ENCODE measurements at regions not wholly inside any gene's neighbourhood (a gene's known extent, or its start where the extent isn't known, plus 50 kb on each side); places are given as distances from the start of the nearest gene placed in this dataset.
"Not testable (repeated sequence)": the region's sequence is repeated elsewhere in the genome, so short reads cannot be mapped to it uniquely, and the experiment has no call there.

DNA sequence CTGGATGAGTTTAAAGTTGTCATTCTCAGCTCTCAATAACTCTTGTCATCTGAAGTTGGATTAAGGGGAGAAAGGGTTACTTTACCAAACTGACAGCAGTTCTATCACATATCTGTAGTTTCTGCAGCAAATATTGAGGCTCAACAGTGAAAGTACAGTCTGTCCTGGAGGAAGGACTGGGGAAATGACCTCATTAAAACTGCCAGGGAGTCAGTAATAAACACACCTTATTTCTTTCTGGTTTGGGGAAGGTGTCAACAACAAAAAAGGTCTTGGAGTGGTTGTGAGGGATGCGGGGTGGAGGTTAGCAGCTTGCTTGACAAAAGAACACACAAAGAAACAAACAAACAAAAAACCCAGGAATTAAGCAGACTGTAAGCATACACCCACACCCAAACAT is 1418.0 kb downstream of the STIM2 start:
- no peak overlapping the region for H3K4ac ChIP-seq (ENCODE audit: low read depth, low read length)
- H3K18ac ChIP-seq (ENCODE audit: low read length) = no peak overlapping the region
- no peak for DNase-seq
- H3K36me3 ChIP-seq (ENCODE audit: control insufficient read depth, insufficient read depth, low read length) = no peaks in the 10 kb centered on the region
- no peak overlapping the region for H3K9ac ChIP-seq (ENCODE audit: low read length)
- H3K56ac ChIP-seq (ENCODE audit: low read length) = no peak overlapping the region
- H3K27me3 ChIP-seq (ENCODE audit: insufficient read depth, low read length, poor library complexity) = no peaks in the 10 kb centered on the region
- H3K27ac ChIP-seq (ENCODE audit: low read depth, low read length) = no peak overlapping the region
- no peak overlapping the region for H2BK15ac ChIP-seq (replicated peaks; ENCODE audit: low read depth)
- H3K23ac ChIP-seq (ENCODE audit: low read length) = no peak overlapping the region
- H4K8ac ChIP-seq (ENCODE audit: low read depth, low read length) = no peak overlapping the region
- no CpG with 5 or more reads among the region's 1 CpG for WGBS (ENCODE audit: extremely low coverage, insufficient coverage, low lambda C conversion rate)
- H3K4me3 ChIP-seq (ENCODE audit: low read length) = no peak overlapping the region
- no peak overlapping the region for H2BK5ac ChIP-seq (ENCODE audit: low read length)
- no peaks in the 10 kb centered on the region for H3K4me1 ChIP-seq (ENCODE audit: control insufficient read depth, low read depth, low read length)
- no peaks in the 10 kb centered on the region for H3K79me2 ChIP-seq (ENCODE audit: control insufficient read depth, insufficient read depth, low read length)
- no peak overlapping the region for H2AK5ac ChIP-seq (ENCODE audit: low read length)
- no peak overlapping the region for H2BK120ac ChIP-seq (ENCODE audit: low read depth, low read length)
- H4K5ac ChIP-seq (ENCODE audit: low read length) = no peak overlapping the region
- no peak overlapping the region for H3K4me2 ChIP-seq (ENCODE audit: low read length)
- H3K79me1 ChIP-seq (ENCODE audit: low read length) = no peaks in the 10 kb centered on the region

DNA sequence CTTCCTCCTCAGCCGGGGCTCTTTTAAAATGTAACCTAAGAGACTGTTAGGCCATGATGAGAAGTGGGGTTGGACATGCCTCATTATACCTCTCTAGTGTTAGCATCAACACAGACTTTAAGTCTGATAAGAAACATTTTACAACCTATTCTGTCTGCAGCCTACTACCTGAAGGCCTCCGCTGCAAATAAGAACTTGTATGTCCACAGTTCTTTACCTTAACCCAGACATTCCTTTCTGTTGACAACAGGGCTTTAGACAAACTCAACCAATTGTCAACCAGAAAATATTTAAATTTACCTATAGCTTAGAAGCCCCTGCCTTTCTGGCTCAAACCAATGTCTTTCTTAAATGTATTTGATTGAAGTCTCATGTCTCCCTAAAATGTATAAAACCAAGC is 1418.6 kb downstream of the STIM2 start:
- Histone ChIP-seq H2BK5ac (ENCODE audit: low read length) (no peak overlapping the region), H4K8ac (ENCODE audit: low read depth, low read length) (no peak overlapping the region), H4K5ac (ENCODE audit: low read length) (no peak overlapping the region), H2AK5ac (ENCODE audit: low read length) (no peak overlapping the region), H3K18ac (ENCODE audit: low read length) (no peak overlapping the region), H3K27ac (ENCODE audit: low read depth, low read length) (no peak overlapping the region), H3K27me3 (ENCODE audit: insufficient read depth, low read length, poor library complexity) (no peaks in the 10 kb centered on the region), H3K4me1 (ENCODE audit: control insufficient read depth, low read depth, low read length) (no peaks in the 10 kb centered on the region), H3K4ac (ENCODE audit: low read depth, low read length) (no peak overlapping the region), H2BK15ac (replicated peaks; ENCODE audit: low read depth) (no peak overlapping the region), H3K56ac (ENCODE audit: low read length) (no peak overlapping the region), H3K36me3 (ENCODE audit: control insufficient read depth, insufficient read depth, low read length) (no peaks in the 10 kb centered on the region), H3K79me1 (ENCODE audit: low read length) (no peaks in the 10 kb centered on the region), H3K9ac (ENCODE audit: low read length) (no peak overlapping the region), H3K79me2 (ENCODE audit: control insufficient read depth, insufficient read depth, low read length) (no peaks in the 10 kb centered on the region), H2BK120ac (ENCODE audit: low read depth, low read length) (no peak overlapping the region), H3K23ac (ENCODE audit: low read length) (no peak overlapping the region), H3K4me2 (ENCODE audit: low read length) (no peak overlapping the region), H3K4me3 (ENCODE audit: low read length) (no peak overlapping the region)
- DNase-seq = peak; percentile 22
- no CpG with 5 or more reads among the region's 2 CpGs for WGBS (ENCODE audit: extremely low coverage, insufficient coverage, low lambda C conversion rate)

DNA sequence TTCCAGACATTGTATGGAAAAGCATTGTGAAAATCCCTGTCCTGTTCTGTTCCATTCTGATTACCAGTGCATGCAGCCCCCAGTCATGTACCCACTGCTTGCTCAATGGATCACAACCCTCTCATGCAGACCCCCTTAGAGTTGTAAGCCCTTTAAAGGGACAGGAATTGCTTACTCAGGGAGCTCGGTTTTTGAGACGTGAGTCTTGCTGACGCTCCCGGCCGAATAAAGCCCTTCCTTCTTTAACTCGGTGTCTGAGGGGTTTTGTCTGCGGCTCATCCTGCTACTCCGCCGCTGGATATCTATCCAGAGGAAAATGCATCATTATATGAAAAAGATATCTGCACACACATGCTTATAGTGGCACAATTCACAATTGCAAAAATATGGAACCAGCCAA is 1425.6 kb downstream of the STIM2 start:
- not testable (repeated sequence) for H3K9ac ChIP-seq (ENCODE audit: low read length); H3K79me2 ChIP-seq (ENCODE audit: control insufficient read depth, insufficient read depth, low read length); H2BK15ac ChIP-seq (replicated peaks; ENCODE audit: low read depth); H3K4ac ChIP-seq (ENCODE audit: low read depth, low read length); H3K27ac ChIP-seq (ENCODE audit: low read depth, low read length); H3K4me1 ChIP-seq (ENCODE audit: control insufficient read depth, low read depth, low read length); H3K18ac ChIP-seq (ENCODE audit: low read length); H3K56ac ChIP-seq (ENCODE audit: low read length); H4K8ac ChIP-seq (ENCODE audit: low read depth, low read length); H3K79me1 ChIP-seq (ENCODE audit: low read length); H2BK120ac ChIP-seq (ENCODE audit: low read depth, low read length); H3K4me2 ChIP-seq (ENCODE audit: low read length); H2AK5ac ChIP-seq (ENCODE audit: low read length); H3K27me3 ChIP-seq (ENCODE audit: insufficient read depth, low read length, poor library complexity); H3K4me3 ChIP-seq (ENCODE audit: low read length); H3K36me3 ChIP-seq (ENCODE audit: control insufficient read depth, insufficient read depth, low read length); H4K5ac ChIP-seq (ENCODE audit: low read length); H3K23ac ChIP-seq (ENCODE audit: low read length); DNase-seq; H2BK5ac ChIP-seq (ENCODE audit: low read length)
- no CpG with 5 or more reads among the region's 9 CpGs for WGBS (ENCODE audit: extremely low coverage, insufficient coverage, low lambda C conversion rate)

DNA sequence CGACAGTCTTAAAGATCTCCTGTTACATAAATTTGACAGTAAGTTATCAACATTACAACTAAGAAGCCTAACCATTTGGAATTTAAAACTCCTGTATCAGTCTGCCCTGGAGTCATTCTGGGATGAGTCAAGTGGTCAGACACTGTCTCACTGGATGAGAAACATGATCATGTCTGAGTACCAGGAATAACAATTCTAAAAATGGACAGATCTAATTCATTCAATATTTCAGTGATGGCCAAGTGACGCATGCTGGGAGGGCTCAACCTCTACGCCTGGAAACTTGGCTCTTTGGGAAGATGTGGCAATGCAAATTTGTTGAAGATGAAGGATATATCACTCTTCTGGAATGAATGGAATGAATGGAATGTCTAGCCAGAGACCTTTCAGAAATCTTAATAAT is 1427.2 kb downstream of the STIM2 start:
- H2BK15ac ChIP-seq (replicated peaks; ENCODE audit: low read depth) = no peak overlapping the region
- no peak overlapping the region for H3K4ac ChIP-seq (ENCODE audit: low read depth, low read length)
- H3K56ac ChIP-seq (ENCODE audit: low read length) = no peak overlapping the region
- H4K5ac ChIP-seq (ENCODE audit: low read length) = no peak overlapping the region
- no peak overlapping the region for H2BK120ac ChIP-seq (ENCODE audit: low read depth, low read length)
- H3K27ac ChIP-seq (ENCODE audit: low read depth, low read length) = no peak overlapping the region
- H3K4me3 ChIP-seq (ENCODE audit: low read length) = no peak overlapping the region
- no peaks in the 10 kb centered on the region for H3K36me3 ChIP-seq (ENCODE audit: control insufficient read depth, insufficient read depth, low read length)
- H2BK5ac ChIP-seq (ENCODE audit: low read length) = no peak overlapping the region
- WGBS (ENCODE audit: extremely low coverage, insufficient coverage, low lambda C conversion rate) = no CpG with 5 or more reads among the region's 3 CpGs
- no peaks in the 10 kb centered on the region for H3K79me1 ChIP-seq (ENCODE audit: low read length)
- no peak overlapping the region for H3K23ac ChIP-seq (ENCODE audit: low read length)
- H2AK5ac ChIP-seq (ENCODE audit: low read length) = no peak overlapping the region
- no peak overlapping the region for H3K4me2 ChIP-seq (ENCODE audit: low read length)
- H3K4me1 ChIP-seq (ENCODE audit: control insufficient read depth, low read depth, low read length) = no peaks in the 10 kb centered on the region
- no peak overlapping the region for H3K9ac ChIP-seq (ENCODE audit: low read length)
- no peaks in the 10 kb centered on the region for H3K27me3 ChIP-seq (ENCODE audit: insufficient read depth, low read length, poor library complexity)
- no peak overlapping the region for H3K18ac ChIP-seq (ENCODE audit: low read length)
- DNase-seq = peak; percentile 78
- H3K79me2 ChIP-seq (ENCODE audit: control insufficient read depth, insufficient read depth, low read length) = no peaks in the 10 kb centered on the region
- no peak overlapping the region for H4K8ac ChIP-seq (ENCODE audit: low read depth, low read length)

DNA sequence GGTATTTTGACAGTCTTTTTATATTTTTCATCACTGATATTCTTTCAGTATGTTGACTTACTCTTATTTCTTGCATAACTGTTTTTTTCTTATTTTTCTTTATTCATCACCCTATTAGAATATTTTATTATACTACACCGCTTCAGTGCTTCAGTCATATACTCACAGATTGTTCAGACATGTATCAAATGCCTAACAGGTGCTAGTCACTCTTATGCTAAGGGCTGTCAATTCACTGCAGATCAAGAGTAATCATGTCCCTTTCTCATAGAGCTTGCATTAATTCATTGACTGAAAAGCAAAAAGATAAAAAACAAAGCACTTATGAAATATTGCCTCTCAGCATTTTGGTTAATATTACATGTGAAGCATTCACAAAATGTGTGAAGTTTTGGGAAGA is 1435.6 kb downstream of the STIM2 start:
- Histone ChIP-seq H3K18ac (ENCODE audit: low read length) (no peak overlapping the region), H3K56ac (ENCODE audit: low read length) (no peak overlapping the region), H2AK5ac (ENCODE audit: low read length) (no peak overlapping the region), H3K79me1 (ENCODE audit: low read length) (no peaks in the 10 kb centered on the region), H3K4ac (ENCODE audit: low read depth, low read length) (no peak overlapping the region), H4K8ac (ENCODE audit: low read depth, low read length) (no peak overlapping the region), H3K79me2 (ENCODE audit: control insufficient read depth, insufficient read depth, low read length) (no peaks in the 10 kb centered on the region), H3K4me3 (ENCODE audit: low read length) (no peak overlapping the region), H3K4me2 (ENCODE audit: low read length) (no peak overlapping the region), H2BK120ac (ENCODE audit: low read depth, low read length) (no peak overlapping the region), H3K9ac (ENCODE audit: low read length) (no peak overlapping the region), H3K36me3 (ENCODE audit: control insufficient read depth, insufficient read depth, low read length) (no peaks in the 10 kb centered on the region), H3K4me1 (ENCODE audit: control insufficient read depth, low read depth, low read length) (no peaks in the 10 kb centered on the region), H4K5ac (ENCODE audit: low read length) (no peak overlapping the region), H2BK5ac (ENCODE audit: low read length) (no peak overlapping the region), H3K27ac (ENCODE audit: low read depth, low read length) (no peak overlapping the region), H3K27me3 (ENCODE audit: insufficient read depth, low read length, poor library complexity) (no peaks in the 10 kb centered on the region), H2BK15ac (replicated peaks; ENCODE audit: low read depth) (no peak overlapping the region), H3K23ac (ENCODE audit: low read length) (no peak overlapping the region)
- WGBS (ENCODE audit: extremely low coverage, insufficient coverage, low lambda C conversion rate) = no CpG with 5 or more reads among the region's 1 CpG
- no peak for DNase-seq

DNA sequence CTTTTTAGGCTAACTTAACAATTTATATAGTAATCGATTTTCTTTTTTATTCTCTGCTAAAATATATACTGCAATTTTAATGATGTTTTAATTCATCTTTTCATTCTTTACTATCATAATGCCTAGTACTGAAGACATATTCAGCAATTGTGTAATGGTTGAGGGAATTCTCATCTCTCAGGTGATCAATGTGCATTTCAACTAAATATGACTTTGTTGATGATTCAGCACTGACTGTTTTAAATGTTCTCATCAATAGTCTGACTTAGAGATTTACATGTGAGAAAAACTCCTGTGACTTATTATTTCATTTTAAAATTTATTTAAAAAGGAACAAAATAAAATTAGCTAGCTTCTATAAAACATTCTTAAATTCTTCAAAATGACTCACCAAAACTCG is 1450.3 kb downstream of the STIM2 start:
- no peak overlapping the region for H3K4me2 ChIP-seq (ENCODE audit: low read length)
- no peak overlapping the region for H3K27ac ChIP-seq (ENCODE audit: low read depth, low read length)
- no peak overlapping the region for H3K23ac ChIP-seq (ENCODE audit: low read length)
- no peak overlapping the region for H2AK5ac ChIP-seq (ENCODE audit: low read length)
- no peaks in the 10 kb centered on the region for H3K27me3 ChIP-seq (ENCODE audit: insufficient read depth, low read length, poor library complexity)
- H2BK120ac ChIP-seq (ENCODE audit: low read depth, low read length) = no peak overlapping the region
- H4K8ac ChIP-seq (ENCODE audit: low read depth, low read length) = no peak overlapping the region
- 100% methylated on average over 1 of the region's 2 CpGs for WGBS (ENCODE audit: extremely low coverage, insufficient coverage, low lambda C conversion rate)
- no peak overlapping the region for H2BK15ac ChIP-seq (replicated peaks; ENCODE audit: low read depth)
- no peak overlapping the region for H3K4me3 ChIP-seq (ENCODE audit: low read length)
- H4K5ac ChIP-seq (ENCODE audit: low read length) = no peak overlapping the region
- no peak overlapping the region for H3K9ac ChIP-seq (ENCODE audit: low read length)
- no peaks in the 10 kb centered on the region for H3K4me1 ChIP-seq (ENCODE audit: control insufficient read depth, low read depth, low read length)
- no peak overlapping the region for H2BK5ac ChIP-seq (ENCODE audit: low read length)
- H3K18ac ChIP-seq (ENCODE audit: low read length) = no peak overlapping the region
- H3K56ac ChIP-seq (ENCODE audit: low read length) = no peak overlapping the region
- no peaks in the 10 kb centered on the region for H3K36me3 ChIP-seq (ENCODE audit: control insufficient read depth, insufficient read depth, low read length)
- no peak for DNase-seq
- no peak overlapping the region for H3K4ac ChIP-seq (ENCODE audit: low read depth, low read length)
- no peaks in the 10 kb centered on the region for H3K79me2 ChIP-seq (ENCODE audit: control insufficient read depth, insufficient read depth, low read length)
- H3K79me1 ChIP-seq (ENCODE audit: low read length) = no peaks in the 10 kb centered on the region

Measured in mesendoderm (in vitro differentiated cells).